Upper lobe of left lung (tissue), 4 donors: ENCODE measurements at regions not wholly inside any gene's neighbourhood (a gene's known extent, or its start where the extent isn't known, plus 50 kb on each side); places are given as distances from the start of the nearest gene placed in this dataset.

ENCODE experiments used
- EP300 ChIP-seq, 4 donors: sonication (generic); formaldehyde crosslinking; IDR thresholded peaks; one replicate each; pipeline ENCODE4 v1.5.1; 2017; ENCODE audit warnings: antibody characterized with exemption in 4 of 4, control low read depth in 2 of 4
- POLR2A ChIP-seq, 4 donors: fragments of 450-650 bp; IDR thresholded peaks; one replicate each; pipeline ENCODE4 v1.5.1; 2016 to 2017; ENCODE audit warnings: antibody characterized with exemption in 4 of 4, mild to moderate bottlenecking in 2 of 4
- POLR2AphosphoS5 ChIP-seq, 2 donors: sonication (generic); formaldehyde crosslinking; IDR thresholded peaks; one replicate each; pipeline ENCODE4 v1.5.1; 2017; ENCODE audit warnings: antibody characterized with exemption in 2 of 2
- TF ChIP-seq, protein P1 (sequence below), 6 experiments: fragments of 450-650 bp in 4 of 6; fragments of 200-600 bp in 2 of 6; sonication (generic) in 2 of 6; IDR thresholded peaks; one replicate each; pipeline ENCODE4 v1.5.1; 2016 to 2019; ENCODE audit warnings: antibody characterized with exemption in 6 of 6

DNA sequence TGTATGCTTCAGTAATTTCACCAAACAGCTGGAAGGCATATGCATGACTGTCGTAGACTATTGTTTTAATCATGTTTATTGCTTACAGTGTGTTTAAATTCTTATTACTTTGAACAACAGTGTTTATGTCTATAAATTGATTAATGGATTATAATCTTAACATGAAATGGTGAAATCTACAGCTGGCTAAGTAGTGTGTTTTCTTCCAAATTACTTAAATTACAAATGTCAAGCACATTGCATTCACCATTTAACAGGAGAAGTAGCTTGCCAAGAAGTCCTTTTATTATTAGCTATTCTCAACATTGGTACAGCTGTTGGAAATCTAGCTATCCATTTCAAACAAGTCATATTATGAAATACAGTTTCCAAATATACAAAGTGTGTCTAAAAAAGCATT lies 849.3 kb upstream of the PCDH10 start:
- TF ChIP-seq, protein P1, sequence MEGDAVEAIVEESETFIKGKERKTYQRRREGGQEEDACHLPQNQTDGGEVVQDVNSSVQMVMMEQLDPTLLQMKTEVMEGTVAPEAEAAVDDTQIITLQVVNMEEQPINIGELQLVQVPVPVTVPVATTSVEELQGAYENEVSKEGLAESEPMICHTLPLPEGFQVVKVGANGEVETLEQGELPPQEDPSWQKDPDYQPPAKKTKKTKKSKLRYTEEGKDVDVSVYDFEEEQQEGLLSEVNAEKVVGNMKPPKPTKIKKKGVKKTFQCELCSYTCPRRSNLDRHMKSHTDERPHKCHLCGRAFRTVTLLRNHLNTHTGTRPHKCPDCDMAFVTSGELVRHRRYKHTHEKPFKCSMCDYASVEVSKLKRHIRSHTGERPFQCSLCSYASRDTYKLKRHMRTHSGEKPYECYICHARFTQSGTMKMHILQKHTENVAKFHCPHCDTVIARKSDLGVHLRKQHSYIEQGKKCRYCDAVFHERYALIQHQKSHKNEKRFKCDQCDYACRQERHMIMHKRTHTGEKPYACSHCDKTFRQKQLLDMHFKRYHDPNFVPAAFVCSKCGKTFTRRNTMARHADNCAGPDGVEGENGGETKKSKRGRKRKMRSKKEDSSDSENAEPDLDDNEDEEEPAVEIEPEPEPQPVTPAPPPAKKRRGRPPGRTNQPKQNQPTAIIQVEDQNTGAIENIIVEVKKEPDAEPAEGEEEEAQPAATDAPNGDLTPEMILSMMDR (IDR thresholded peaks at IDR 0.05), result no peak
- no peak for TF ChIP-seq POLR2AphosphoS5 (IDR thresholded peaks at IDR 0.05)
- TF ChIP-seq POLR2A (IDR thresholded peaks at IDR 0.05), result no peak
- TF ChIP-seq EP300 (IDR thresholded peaks at IDR 0.05), result no peak
